ENCODE measurements at regions not wholly inside any gene's neighbourhood (a gene's known extent, or its start where the extent isn't known, plus 50 kb on each side); places are given as distances from the start of the nearest gene placed in this dataset.

DNA sequence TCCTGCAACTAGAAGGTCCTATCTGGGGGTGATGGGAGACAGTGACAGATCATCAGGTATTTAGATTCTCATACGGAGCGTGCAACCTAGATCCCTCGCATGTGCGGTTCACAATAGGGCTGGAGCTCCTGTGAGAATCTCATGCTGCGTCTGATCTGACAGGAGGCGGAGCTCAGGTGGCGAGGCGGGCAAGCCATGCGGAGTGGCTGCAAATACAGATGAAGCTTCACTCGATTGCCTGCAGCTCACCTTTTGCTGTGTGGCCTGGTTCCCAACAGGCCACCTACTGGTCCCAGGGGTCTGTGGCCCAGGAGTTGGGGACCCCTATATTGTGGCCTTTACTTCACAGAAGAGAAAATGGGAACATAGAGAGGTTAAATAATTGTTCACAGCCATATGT lies 200.4 kb downstream of the IRF8 start:
- no peak overlapping the region for H3K4me3 ChIP-seq (ENCODE audit: control insufficient read depth in 2 of 3, extremely low read depth in 1 of 3, insufficient read depth in 2 of 3, low read depth in 1 of 3, low read length in 3 of 3)
- H3K9me1 ChIP-seq (ENCODE audit: control insufficient read depth, extremely low read depth, insufficient read depth, low read length): no peaks in the 10 kb centered on the region
- H4K20me1 ChIP-seq (ENCODE audit: control insufficient read depth, extremely low read depth, insufficient read depth, low read length): no peaks in the 10 kb centered on the region
- FAIRE-seq: no peak
- dilution Hi-C loops (cut with MboI; ENCODE audit: extremely low pct_ligation_motif_present, low sequenced_read_pairs): no loop called here
- H3K9me3 ChIP-seq (ENCODE audit: control insufficient read depth, low read depth, low read length): no peaks in the 10 kb centered on the region
- no peak overlapping the region for H3K9ac ChIP-seq (ENCODE audit: control insufficient read depth, extremely low read depth, insufficient read depth, low read length)
- no peaks in the 10 kb centered on the region for H3K79me2 ChIP-seq (ENCODE audit: control insufficient read depth, insufficient read depth, low read length)
- TF ChIP-seq EZH2 (IDR thresholded peaks at IDR 0.05; ENCODE audit: low read length): no peak
- TF ChIP-seq, protein P1, sequence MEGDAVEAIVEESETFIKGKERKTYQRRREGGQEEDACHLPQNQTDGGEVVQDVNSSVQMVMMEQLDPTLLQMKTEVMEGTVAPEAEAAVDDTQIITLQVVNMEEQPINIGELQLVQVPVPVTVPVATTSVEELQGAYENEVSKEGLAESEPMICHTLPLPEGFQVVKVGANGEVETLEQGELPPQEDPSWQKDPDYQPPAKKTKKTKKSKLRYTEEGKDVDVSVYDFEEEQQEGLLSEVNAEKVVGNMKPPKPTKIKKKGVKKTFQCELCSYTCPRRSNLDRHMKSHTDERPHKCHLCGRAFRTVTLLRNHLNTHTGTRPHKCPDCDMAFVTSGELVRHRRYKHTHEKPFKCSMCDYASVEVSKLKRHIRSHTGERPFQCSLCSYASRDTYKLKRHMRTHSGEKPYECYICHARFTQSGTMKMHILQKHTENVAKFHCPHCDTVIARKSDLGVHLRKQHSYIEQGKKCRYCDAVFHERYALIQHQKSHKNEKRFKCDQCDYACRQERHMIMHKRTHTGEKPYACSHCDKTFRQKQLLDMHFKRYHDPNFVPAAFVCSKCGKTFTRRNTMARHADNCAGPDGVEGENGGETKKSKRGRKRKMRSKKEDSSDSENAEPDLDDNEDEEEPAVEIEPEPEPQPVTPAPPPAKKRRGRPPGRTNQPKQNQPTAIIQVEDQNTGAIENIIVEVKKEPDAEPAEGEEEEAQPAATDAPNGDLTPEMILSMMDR (optimal IDR thresholded peaks at IDR 0.05 in 1 of 3, IDR thresholded peaks at IDR 0.05 in 1 of 3, conservative IDR thresholded peaks at IDR 0.05 in 1 of 3; ENCODE audit: extremely low read depth in 1 of 3, insufficient read depth in 2 of 3, low read length in 3 of 3): no peak
- no peak overlapping the region for H3K27ac ChIP-seq (ENCODE audit: control insufficient read depth, insufficient read depth, low read length)
- no peaks in the 10 kb centered on the region for H3K4me1 ChIP-seq (ENCODE audit: control insufficient read depth, extremely low read depth, insufficient read depth, low read length)
- no peak overlapping the region for H3K4me2 ChIP-seq (ENCODE audit: control insufficient read depth, extremely low read depth, insufficient read depth, low read depth, low read length)
- H3K36me3 ChIP-seq (ENCODE audit: control insufficient read depth in 2 of 2, extremely low read depth in 1 of 2, insufficient read depth in 2 of 2, low read length in 2 of 2): no peaks in the 10 kb centered on the region
- no peaks in the 10 kb centered on the region for H3K27me3 ChIP-seq (ENCODE audit: control insufficient read depth, extremely low read depth, insufficient read depth, low read length)
- no peak overlapping the region for H2AFZ ChIP-seq (ENCODE audit: control insufficient read depth, low read length)
- no peak for DNase-seq (ENCODE audit: low read depth, low spot score)

DNA sequence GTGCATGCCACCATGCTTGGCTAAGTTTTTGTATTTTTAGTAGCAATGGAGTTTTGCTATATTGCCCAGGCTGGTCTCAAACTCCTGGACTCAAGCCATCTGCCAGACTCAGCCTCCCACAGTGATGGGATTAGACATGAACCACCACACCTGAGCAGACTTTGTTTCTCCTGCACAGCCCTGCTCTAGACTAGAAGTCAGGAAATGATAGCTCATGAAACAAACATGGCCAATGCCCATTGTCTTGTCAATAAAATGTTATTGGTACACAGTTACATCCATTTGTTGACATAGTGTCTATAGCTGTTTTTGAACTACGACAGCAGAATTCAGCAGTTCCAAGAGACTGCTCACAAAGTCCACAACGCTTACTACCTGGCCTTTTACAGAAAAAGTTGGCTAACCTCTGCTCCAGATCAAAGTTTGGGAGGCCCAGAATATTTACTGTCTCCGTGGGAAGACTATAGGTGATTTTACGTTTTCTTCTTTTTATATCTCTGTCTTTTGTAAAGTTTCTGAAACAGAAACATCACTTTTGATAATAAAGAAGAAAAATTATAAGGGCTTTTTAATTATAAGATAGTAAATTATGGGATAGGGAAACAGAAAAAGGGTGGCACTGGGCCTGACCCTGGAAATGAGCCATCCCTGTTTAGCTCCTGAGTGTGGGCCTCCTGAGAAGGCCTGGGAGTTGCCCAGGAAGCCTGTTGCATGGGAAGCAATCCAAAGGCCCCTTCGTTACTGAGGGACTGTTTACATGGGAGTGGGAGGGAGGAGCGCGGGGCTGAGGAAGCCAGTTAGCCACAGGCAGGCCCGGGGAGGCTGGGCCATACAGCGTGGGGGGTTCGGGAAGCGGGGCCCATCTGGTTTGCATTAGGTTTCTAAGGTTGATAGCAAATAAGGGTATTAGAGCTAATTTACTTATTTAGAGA lies 201.5 kb downstream of the IRF8 start:
- dilution Hi-C loops (cut with MboI; ENCODE audit: extremely low pct_ligation_motif_present, low sequenced_read_pairs): no loop called here

More for the DNA sequence above, 201.5 kb downstream of the IRF8 start:
- Histone ChIP-seq H3K27ac (ENCODE audit: control insufficient read depth, insufficient read depth, low read length) (no peak overlapping the region), H3K36me3 (ENCODE audit: control insufficient read depth in 2 of 2, extremely low read depth in 1 of 2, insufficient read depth in 2 of 2, low read length in 2 of 2) (no peaks in the 10 kb centered on the region), H3K9me1 (ENCODE audit: control insufficient read depth, extremely low read depth, insufficient read depth, low read length) (no peaks in the 10 kb centered on the region), H2AFZ (ENCODE audit: control insufficient read depth, low read length) (no peak overlapping the region), H3K27me3 (ENCODE audit: control insufficient read depth, extremely low read depth, insufficient read depth, low read length) (no peaks in the 10 kb centered on the region), H3K4me2 (ENCODE audit: control insufficient read depth, extremely low read depth, insufficient read depth, low read depth, low read length) (no peak overlapping the region), H3K4me3 (ENCODE audit: control insufficient read depth in 2 of 3, extremely low read depth in 1 of 3, insufficient read depth in 2 of 3, low read depth in 1 of 3, low read length in 3 of 3) (no peak overlapping the region), H3K4me1 (ENCODE audit: control insufficient read depth, extremely low read depth, insufficient read depth, low read length) (no peaks in the 10 kb centered on the region), H3K9ac (ENCODE audit: control insufficient read depth, extremely low read depth, insufficient read depth, low read length) (no peak overlapping the region), H4K20me1 (ENCODE audit: control insufficient read depth, extremely low read depth, insufficient read depth, low read length) (no peaks in the 10 kb centered on the region), H3K9me3 (ENCODE audit: control insufficient read depth, low read depth, low read length) (no peaks in the 10 kb centered on the region), H3K79me2 (ENCODE audit: control insufficient read depth, insufficient read depth, low read length) (no peaks in the 10 kb centered on the region)
- FAIRE-seq: no peak
- DNase-seq (ENCODE audit: low read depth, low spot score): no peak
- no peak for TF ChIP-seq EZH2 (IDR thresholded peaks at IDR 0.05; ENCODE audit: low read length)
- TF ChIP-seq, protein P1 (optimal IDR thresholded peaks at IDR 0.05 in 1 of 3, IDR thresholded peaks at IDR 0.05 in 1 of 3, conservative IDR thresholded peaks at IDR 0.05 in 1 of 3; ENCODE audit: extremely low read depth in 1 of 3, insufficient read depth in 2 of 3, low read length in 3 of 3): no peak

All from keratinocyte (primary cell).